ENCODE measurements at regions not wholly inside any gene's neighbourhood (a gene's known extent, or its start where the extent isn't known, plus 50 kb on each side); places are given as distances from the start of the nearest gene placed in this dataset.
"Not testable (repeated sequence)": the region's sequence is repeated elsewhere in the genome, so short reads cannot be mapped to it uniquely, and the experiment has no call there.

- no peak for DNase-seq (ENCODE audit: low read depth in 2 of 2)
Measured at GRCh38 chr10:131363416-131363815, 51.9 kb upstream of the TCERG1L start.

DNA sequence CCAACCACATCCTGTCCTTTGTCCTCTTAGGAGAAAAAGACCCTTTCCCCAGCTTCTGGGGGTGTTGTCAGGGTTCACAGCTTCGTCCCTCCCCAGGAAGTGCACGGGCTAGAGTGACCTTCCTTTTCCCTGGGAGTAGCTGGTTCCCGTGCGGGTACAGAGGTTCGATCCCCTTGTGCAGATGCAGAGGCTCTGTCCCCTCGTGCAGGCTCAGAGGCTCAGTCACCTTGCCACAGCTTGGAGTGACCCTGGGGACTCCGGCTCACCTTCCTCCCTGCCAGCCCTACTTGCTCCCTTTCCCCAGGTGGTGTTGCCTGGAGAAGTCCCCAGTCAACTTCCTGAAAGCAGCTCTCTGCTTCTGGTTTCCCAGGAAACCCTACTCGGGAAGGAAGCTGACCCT, 60.0 kb upstream of the TCERG1L start:
- DNase-seq (ENCODE audit: low read depth in 2 of 2) = no peak

GRCh38 chr10:131381576-131381975, 70.1 kb upstream of the TCERG1L start:
- DNase-seq (ENCODE audit: low read depth in 2 of 2) = no peak

- DNase-seq (ENCODE audit: low read depth in 2 of 2) = not testable (repeated sequence)
Measured at GRCh38 chr10:131385161-131385872, 73.8 kb upstream of the TCERG1L start.

GRCh38 chr10:131387018-131387529, 75.6 kb upstream of the TCERG1L start:
- DNase-seq (ENCODE audit: low read depth in 2 of 2) = no peak

DNA sequence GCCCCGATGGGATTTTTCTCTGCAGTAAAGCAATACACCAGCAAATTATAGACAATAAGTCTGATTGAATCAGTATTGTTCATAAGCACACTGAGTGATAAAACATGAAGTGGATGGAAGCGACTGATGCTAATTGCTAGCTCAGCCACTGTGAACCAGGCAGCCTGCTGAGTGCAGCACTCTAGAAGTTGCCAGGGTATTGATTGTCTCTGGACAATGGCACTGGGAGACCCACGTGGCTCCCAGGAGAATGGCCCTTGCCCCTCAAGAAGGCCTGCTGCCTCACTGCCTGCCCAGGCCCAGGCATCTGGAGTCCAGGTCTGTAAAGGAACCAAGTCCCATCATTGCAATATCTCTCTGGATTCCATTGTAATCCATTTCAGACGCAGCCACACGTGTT, 80.4 kb upstream of the TCERG1L start:
- no peak for DNase-seq (ENCODE audit: low read depth in 2 of 2)

DNA sequence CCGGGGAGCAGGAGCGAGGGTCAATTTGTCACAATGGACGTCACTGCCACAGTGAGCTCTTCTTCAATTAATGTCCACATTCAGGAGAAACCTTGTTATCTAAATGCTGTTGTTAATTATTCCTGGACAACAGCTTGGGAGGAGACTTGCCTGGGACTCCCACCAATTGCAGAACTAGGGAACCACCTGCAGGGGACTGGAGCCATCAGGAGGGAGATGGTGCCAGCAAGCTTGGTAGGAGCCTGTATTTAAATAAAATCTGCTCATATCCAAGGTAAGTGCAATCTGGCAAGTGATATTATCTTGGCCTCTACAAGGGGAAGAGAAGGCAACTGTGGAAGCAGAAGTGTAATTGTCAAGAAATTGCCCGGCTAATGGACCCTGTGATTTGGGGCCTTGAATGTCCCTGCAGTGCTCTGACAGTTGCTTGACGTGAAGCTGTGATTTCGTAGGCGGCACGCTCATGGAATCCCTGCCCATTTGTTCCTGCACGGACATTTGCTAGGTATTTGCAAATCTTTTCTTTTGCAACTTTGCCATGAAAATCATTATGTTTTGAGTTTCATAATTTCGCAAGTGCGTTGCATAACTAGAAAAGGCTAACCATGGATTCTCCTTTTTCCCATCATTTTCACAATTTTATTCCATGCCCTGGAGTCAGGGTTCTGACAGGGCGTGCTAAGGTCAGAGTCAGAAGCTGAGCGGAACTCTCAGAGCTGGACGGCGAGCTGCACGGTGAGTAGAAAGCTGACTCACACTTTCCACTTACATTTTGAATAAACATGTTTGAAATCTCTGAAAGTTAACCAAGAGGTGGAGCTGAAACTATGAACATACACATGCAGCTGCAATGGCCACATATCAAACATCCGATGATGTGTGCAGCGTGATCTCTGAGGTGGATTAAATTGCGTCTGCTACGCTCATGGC, 84.9 kb upstream of the TCERG1L start:
- no peak for DNase-seq (ENCODE audit: low read depth in 2 of 2)

DNA sequence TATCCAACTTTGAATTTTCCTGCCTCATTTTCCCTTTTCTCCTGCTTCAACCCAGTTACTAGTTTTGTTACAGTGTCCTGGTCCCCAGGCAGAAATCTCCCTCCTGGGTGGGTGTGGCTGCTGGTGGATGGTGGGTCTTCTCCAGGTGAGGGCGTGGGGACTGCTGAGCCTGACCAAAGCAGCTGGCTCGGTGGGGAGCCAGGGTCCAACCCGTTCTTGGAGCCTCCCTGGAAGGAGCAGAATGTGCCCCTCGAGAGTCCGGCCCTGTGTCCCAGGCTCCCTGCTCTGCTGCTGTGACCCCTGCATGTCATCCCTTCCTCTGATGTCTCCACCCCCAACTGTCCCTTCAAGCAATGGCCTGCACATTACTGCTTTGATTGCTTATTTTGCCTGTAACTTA, 86.6 kb upstream of the TCERG1L start:
- DNase-seq (ENCODE audit: low read depth in 2 of 2) = no peak

GRCh38 chr10:131399981-131400380, 88.5 kb upstream of the TCERG1L start:
- no peak for DNase-seq (ENCODE audit: low read depth in 2 of 2)

DNA sequence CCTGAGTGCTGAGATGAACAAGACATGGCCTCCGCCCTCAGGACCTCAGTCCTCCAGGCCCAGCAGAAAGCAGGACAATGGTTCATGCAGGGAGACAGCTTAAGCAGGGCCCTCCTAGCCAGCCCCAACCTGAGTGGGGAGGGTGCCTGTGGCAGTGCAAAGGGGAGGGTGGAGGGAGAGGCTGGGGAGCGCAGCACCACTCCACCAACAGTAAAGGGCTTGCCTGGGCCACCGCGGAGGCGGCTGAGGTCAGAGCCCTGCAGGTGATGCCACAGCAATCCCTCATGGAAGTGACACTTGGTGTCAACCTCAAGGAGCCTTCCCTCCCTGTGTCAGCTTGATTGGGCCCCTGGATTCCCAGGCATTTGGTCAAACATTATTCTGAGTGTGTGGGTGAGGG, 89.0 kb upstream of the TCERG1L start:
- no peak for DNase-seq (ENCODE audit: low read depth in 2 of 2)

GRCh38 chr10:131402771-131403650, 91.5 kb upstream of the TCERG1L start:
- DNase-seq (ENCODE audit: low read depth in 2 of 2) = no peak

GRCh38 chr10:131403936-131404335, 92.4 kb upstream of the TCERG1L start:
- no peak for DNase-seq (ENCODE audit: low read depth in 2 of 2)

DNA sequence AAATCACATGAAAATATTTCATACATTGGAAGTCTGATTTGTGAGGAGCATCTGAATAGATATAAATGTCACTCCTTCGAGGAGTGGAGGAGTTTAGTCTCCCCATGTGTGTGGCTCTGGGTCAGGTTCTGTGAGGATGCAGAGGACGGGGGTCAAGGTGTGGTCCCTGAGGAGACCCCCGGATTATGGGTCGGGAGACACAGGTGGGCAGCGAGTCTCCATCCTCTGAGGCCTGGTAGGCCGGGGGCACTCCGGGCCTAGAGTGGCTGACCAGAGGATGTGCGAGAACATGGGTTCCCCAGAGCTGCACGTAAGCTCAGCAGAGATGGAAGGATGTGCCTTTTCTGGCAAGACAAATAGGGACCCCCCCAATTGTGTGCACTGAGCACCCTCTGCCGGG, 93.4 kb upstream of the TCERG1L start:
- DNase-seq (ENCODE audit: low read depth in 2 of 2) = no peak

DNA sequence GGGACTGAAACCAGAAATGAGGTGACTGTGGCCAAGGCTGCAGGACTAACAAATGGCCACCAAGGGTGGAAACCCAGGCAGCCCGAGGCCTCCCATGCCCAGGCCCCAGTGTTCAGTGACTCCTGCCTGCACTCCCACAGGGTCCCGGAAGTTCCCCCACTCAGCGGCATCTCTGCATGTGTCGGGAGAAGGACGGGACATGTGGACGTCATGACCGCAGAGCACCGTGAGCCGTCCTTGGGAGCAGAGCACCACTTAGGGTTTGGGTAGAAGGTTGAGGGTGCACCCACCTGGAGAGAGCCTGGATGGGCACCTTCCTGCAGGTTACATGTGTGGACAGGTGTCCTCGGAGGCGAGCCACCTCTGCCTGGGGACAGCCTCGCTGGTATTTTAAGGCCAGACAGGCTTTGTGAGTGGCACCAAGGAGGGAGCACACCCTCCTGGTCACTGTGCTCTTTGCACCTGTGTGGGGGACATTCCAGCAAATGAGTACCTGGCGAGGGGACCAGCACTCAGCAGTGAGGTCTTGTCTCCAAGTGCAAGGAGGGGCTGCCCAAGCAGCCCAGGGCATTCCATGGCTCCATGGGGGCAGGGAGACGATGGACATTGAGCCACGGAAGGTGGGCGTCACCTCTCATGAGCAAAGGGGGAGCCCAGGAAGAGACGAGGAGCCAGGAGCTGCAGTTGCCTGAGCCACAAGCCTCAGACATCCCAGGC, 95.3 kb upstream of the TCERG1L start:
- no peak for DNase-seq (ENCODE audit: low read depth in 2 of 2)

- no peak for DNase-seq (ENCODE audit: low read depth in 2 of 2)
Measured at GRCh38 chr10:131418681-131419080, 107.2 kb upstream of the TCERG1L start.

DNA sequence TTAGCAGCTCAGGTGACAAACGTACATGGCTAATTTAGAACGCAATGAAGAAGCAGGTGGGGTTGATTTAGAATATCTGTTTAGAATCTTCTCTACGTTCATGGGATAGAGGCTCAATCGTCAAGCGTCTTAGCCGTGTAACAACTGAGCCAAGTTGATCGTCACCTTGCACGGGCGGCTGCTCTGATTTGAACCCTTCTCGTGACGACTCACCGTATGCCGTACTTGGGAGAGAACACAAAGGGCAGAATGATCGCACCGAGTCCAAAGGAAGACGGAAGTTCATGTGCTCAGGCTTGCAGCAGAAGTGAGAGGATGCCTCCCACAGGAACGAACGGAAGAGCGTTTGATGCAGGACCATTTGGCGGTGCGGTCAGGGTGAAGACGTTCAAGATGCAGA, 108.3 kb upstream of the TCERG1L start:
- no peak for DNase-seq (ENCODE audit: low read depth in 2 of 2)

DNA sequence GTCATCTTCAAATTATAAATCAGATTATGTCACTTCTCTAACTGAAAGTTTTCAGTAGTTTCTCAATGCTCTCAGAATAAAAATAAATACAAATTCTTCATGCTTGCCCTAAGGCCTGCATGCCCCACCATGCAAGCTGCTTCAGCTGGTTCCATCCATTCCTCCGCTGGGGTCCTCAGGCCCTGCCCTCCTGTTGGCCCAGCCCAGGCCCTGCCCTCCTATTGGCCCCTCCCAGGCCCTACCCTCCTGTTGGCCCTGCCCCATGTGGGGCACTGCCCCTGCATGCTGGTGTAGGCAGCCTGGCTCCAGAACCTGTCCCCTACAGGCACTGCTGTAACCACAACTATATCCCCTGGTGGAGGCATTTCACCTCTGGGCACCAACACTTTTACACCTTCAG, 109.3 kb upstream of the TCERG1L start:
- no peak for DNase-seq (ENCODE audit: low read depth in 2 of 2)

GRCh38 chr10:131421381-131421780, 109.9 kb upstream of the TCERG1L start:
- no peak for DNase-seq (ENCODE audit: low read depth in 2 of 2)

- DNase-seq (ENCODE audit: low read depth in 2 of 2) = no peak
Measured at GRCh38 chr10:131422731-131423130, 111.2 kb upstream of the TCERG1L start.

DNA sequence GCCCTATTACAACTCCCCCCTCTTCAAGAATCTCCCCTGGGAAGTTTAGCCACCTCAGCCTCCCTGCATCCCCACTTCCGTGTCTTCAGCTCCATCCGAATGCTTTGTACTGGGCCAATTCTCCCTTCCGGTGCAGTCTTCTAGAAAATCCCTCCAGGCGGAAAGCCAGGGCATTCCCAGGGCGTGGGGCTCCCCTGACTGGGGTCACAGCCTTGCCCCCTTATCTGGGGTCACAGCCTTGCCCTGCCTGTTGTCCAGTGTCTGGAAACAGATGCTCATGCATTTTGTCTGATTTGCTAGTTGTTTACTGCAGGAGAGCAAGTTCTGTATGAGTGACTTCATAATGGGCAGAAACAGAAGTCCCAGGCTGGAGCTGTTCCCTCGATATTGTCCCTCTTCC, 112.5 kb upstream of the TCERG1L start:
- no peak for DNase-seq (ENCODE audit: low read depth in 2 of 2)

DNA sequence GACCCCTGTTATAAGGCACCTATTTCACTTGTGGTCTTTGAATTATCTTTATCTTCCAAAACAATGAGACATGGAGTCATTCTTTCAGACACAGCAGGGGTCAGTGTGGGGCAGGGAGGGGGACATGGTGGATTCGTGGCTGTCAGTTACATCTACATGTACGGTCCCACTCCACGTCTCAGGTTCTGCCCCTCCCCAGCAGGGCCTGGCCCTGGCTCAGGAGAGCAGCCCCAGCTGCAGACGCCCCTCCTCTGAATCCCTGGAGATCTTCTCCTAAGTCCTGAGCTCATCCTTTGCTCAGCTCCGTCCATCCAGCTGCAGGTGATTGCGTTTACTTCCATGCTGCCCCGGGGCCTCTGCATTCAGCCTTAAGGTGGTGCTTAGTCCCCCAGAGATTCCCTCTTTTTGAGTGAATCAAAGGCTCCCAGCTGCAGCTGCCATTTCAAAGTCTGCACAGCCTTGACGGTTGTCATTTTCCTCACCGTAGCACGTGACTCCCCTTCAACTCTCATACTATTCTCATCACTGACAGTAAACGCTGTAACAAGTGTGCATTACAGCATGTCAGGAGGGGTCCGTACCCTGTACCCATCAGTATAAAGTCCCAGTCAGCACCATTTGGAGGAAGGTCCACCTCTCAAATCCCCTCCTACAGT, 113.4 kb upstream of the TCERG1L start:
- no peak for DNase-seq (ENCODE audit: low read depth in 2 of 2)

Measured in stimulated activated CD8-positive, alpha-beta memory T cell treated with anti-CD3 and anti-CD28 coated beads, Interleukin-7, amount 100 ng/mL, for 4 hours (primary cell).